Glutamatergic neuron (in vitro differentiated cells): ENCODE measurements at regions not wholly inside any gene's neighbourhood (a gene's known extent, or its start where the extent isn't known, plus 50 kb on each side); places are given as distances from the start of the nearest gene placed in this dataset.

Experiments used
- DNase-seq: peaks from one replicate; pipeline ENCODE4 v3.0.0; 2022
- H3K27ac Mint-ChIP-seq: one replicate; pipeline ENCODE4 v1.8.0; 2020; ENCODE audit warnings: mild to moderate bottlenecking, mixed read lengths, inconsistent platforms; ENCODE audit not compliant: unreplicated experiment
- H3K27me3 Mint-ChIP-seq: one replicate; pipeline ENCODE4 v1.8.0; 2020; ENCODE audit warnings: mild to moderate bottlenecking, moderate library complexity, mixed read lengths, inconsistent platforms; ENCODE audit not compliant: unreplicated experiment
- H3K36me3 Mint-ChIP-seq: one replicate; pipeline ENCODE4 v1.8.0; 2020; ENCODE audit warnings: mild to moderate bottlenecking, mixed read lengths, inconsistent platforms; ENCODE audit not compliant: unreplicated experiment
- H3K4me1 Mint-ChIP-seq: one replicate; pipeline ENCODE4 v1.8.0; 2020; ENCODE audit warnings: mild to moderate bottlenecking, low read depth, mixed read lengths, inconsistent platforms; ENCODE audit not compliant: unreplicated experiment
- H3K4me3 Mint-ChIP-seq: one replicate; pipeline ENCODE4 v1.8.0; 2020; ENCODE audit warnings: mild to moderate bottlenecking, mixed read lengths, inconsistent platforms; ENCODE audit not compliant: unreplicated experiment
- H3K9me3 Mint-ChIP-seq: one replicate; pipeline ENCODE4 v1.8.0; 2020; ENCODE audit warnings: mild to moderate bottlenecking, moderate library complexity, mixed read lengths, inconsistent platforms; ENCODE audit not compliant: unreplicated experiment
- TF ChIP-seq, protein P1 (sequence below): fragments of 200-600 bp; sonication (generic); IDR thresholded peaks from one replicate; pipeline ENCODE4 v1.5.0; 2021; ENCODE audit not compliant: partially characterized antibody, unreplicated experiment

DNA sequence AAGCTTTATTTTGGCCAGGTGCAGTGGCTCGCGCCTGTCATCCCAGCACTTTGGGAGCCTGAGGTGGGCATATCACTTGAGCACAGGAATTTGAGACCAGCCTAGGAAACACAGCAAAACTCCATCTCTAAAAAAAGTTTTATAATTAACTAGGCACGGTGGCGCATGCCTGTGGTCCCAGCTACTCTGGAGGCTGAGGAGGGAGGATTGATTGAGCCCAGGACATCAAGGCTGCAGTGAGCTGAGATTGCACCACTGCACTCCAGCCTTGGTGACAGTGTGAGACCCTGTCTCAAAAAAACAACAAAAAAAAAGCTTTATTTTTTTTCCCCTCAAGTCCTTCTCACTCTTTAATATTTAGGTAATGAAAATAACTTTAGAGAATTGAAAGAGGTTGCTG lies 100.8 kb upstream of the CMC1 start:
- no peaks in the 10 kb centered on the region for H3K4me1 Mint-ChIP-seq
- TF ChIP-seq, protein P1, sequence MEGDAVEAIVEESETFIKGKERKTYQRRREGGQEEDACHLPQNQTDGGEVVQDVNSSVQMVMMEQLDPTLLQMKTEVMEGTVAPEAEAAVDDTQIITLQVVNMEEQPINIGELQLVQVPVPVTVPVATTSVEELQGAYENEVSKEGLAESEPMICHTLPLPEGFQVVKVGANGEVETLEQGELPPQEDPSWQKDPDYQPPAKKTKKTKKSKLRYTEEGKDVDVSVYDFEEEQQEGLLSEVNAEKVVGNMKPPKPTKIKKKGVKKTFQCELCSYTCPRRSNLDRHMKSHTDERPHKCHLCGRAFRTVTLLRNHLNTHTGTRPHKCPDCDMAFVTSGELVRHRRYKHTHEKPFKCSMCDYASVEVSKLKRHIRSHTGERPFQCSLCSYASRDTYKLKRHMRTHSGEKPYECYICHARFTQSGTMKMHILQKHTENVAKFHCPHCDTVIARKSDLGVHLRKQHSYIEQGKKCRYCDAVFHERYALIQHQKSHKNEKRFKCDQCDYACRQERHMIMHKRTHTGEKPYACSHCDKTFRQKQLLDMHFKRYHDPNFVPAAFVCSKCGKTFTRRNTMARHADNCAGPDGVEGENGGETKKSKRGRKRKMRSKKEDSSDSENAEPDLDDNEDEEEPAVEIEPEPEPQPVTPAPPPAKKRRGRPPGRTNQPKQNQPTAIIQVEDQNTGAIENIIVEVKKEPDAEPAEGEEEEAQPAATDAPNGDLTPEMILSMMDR: no peak
- no peaks in the 10 kb centered on the region for H3K36me3 Mint-ChIP-seq
- H3K4me3 Mint-ChIP-seq: no peak overlapping the region
- DNase-seq: no peak
- no peaks in the 10 kb centered on the region for H3K27me3 Mint-ChIP-seq
- no peak overlapping the region for H3K27ac Mint-ChIP-seq
- peaks cover 1% of the 10 kb centered on the region for H3K9me3 Mint-ChIP-seq

- TF ChIP-seq, protein P1: no peak
- H3K36me3 Mint-ChIP-seq: no peaks in the 10 kb centered on the region
- no peak overlapping the region for H3K4me3 Mint-ChIP-seq
- no peak overlapping the region for H3K27ac Mint-ChIP-seq
- peaks cover 1% of the 10 kb centered on the region for H3K9me3 Mint-ChIP-seq
- H3K4me1 Mint-ChIP-seq: peaks cover 3% of the 10 kb centered on the region
- no peaks in the 10 kb centered on the region for H3K27me3 Mint-ChIP-seq
- DNase-seq: no peak
These were observed 91.5 kb upstream of the CMC1 start for GRCh38 chr3:28149960-28150359.

- H3K4me1 Mint-ChIP-seq: peaks cover 3% of the 10 kb centered on the region
These were observed 90.8 kb upstream of the CMC1 start for GRCh38 chr3:28150465-28151206.

GRCh38 chr3:28151207-28151550 lies 90.2 kb upstream of the CMC1 start:
- no peak for DNase-seq
- no peak overlapping the region for H3K27ac Mint-ChIP-seq
- no peaks in the 10 kb centered on the region for H3K36me3 Mint-ChIP-seq
- H3K27me3 Mint-ChIP-seq: no peaks in the 10 kb centered on the region
- no peaks in the 10 kb centered on the region for H3K9me3 Mint-ChIP-seq
- H3K4me3 Mint-ChIP-seq: no peak overlapping the region
- TF ChIP-seq, protein P1: no peak
- peaks cover 3% of the 10 kb centered on the region for H3K4me1 Mint-ChIP-seq

More at GRCh38 chr3:28150465-28151206, 90.8 kb upstream of the CMC1 start:
- Mint-ChIP-seq H3K27me3 (no peaks in the 10 kb centered on the region), H3K36me3 (no peaks in the 10 kb centered on the region), H3K4me3 (no peak overlapping the region), H3K27ac (no peak overlapping the region), H3K9me3 (peaks cover 1% of the 10 kb centered on the region)
- no peak for DNase-seq
- TF ChIP-seq, protein P1: no peak

GRCh38 chr3:28151608-28152228 lies 89.7 kb upstream of the CMC1 start:
- no peaks in the 10 kb centered on the region for H3K27me3 Mint-ChIP-seq
- TF ChIP-seq, protein P1: no peak
- no peak overlapping the region for H3K27ac Mint-ChIP-seq
- no peaks in the 10 kb centered on the region for H3K36me3 Mint-ChIP-seq
- no peaks in the 10 kb centered on the region for H3K9me3 Mint-ChIP-seq
- H3K4me3 Mint-ChIP-seq: no peak overlapping the region
- peaks cover 3% of the 10 kb centered on the region for H3K4me1 Mint-ChIP-seq
- no peak for DNase-seq
